ENCODE measurements at regions not wholly inside any gene's neighbourhood (a gene's known extent, or its start where the extent isn't known, plus 50 kb on each side); places are given as distances from the start of the nearest gene placed in this dataset.

- H2AFZ ChIP-seq (ENCODE audit: low read length) = no peak overlapping the region; the same call in 1 of the 2 replicates
- no peaks in the 10 kb centered on the region for H3K79me1 ChIP-seq (ENCODE audit: low read depth, low read length)
- 85% methylated on average over 3 of the region's 3 CpGs; no CpG with 5 or more reads in 1 of the 2 experiments for WGBS, 2 experiments (ENCODE audit: extremely low coverage in 1 of 2, insufficient coverage in 1 of 2, insufficient read length in 1 of 2, insufficient replicate concordance in 2 of 2, low coverage in 1 of 2, low lambda C conversion rate in 2 of 2, missing lambda C conversion rate in 1 of 2)
- FAIRE-seq (no peak), DNase-seq (ENCODE audit: low read depth in 1 of 2, low spot score in 2 of 2) (no peak)
- H3K4me2 ChIP-seq (ENCODE audit: insufficient read depth in 1 of 2, low read depth in 2 of 2, low read length in 2 of 2) = no peak overlapping the region
- H2BK12ac ChIP-seq (ENCODE audit: low read depth, low read length) = no peak overlapping the region
- H4K91ac ChIP-seq (replicated peaks; ENCODE audit: insufficient read length, low read length) = no peak overlapping the region
- H4K8ac ChIP-seq (ENCODE audit: extremely low read depth, insufficient read depth, low read length) = no peak overlapping the region
- ChIA-PET CTCF (ENCODE audit: partially characterized antibody) (interaction anchor here (0.9 kb wide), 1 partner anchor 687 kb away, joined by 3 read pairs; no protein-coding TSS in a partner anchor), POLR2A (ENCODE audit: partially characterized antibody) (no interaction called here)
- no peak for TF ChIP-seq CREB1 (IDR thresholded peaks at IDR 0.05)
- no peak for TF ChIP-seq POU5F1 (IDR thresholded peaks at IDR 0.05; ENCODE audit: low read depth, low read length)
- no peak for TF ChIP-seq CBX5 (IDR thresholded peaks at IDR 0.05; ENCODE audit: low read depth, low read length)
- no peak for TF ChIP-seq NRF1 (IDR thresholded peaks at IDR 0.05; ENCODE audit: low read depth, low read length)
- TF ChIP-seq E2F6 (IDR thresholded peaks at IDR 0.05) = no peak
- TF ChIP-seq SP4 (IDR thresholded peaks at IDR 0.05; ENCODE audit: low read length) = no peak
- TF ChIP-seq SAP30 (IDR thresholded peaks at IDR 0.05; ENCODE audit: insufficient read depth, insufficient replicate concordance, low read length) = no peak
- no peak overlapping the region for H2BK5ac ChIP-seq (ENCODE audit: low read depth, low read length)
- no peaks in the 10 kb centered on the region for H4K20me1 ChIP-seq (replicated peaks in 1 of 2; ENCODE audit: control insufficient read depth in 1 of 2, insufficient read depth in 2 of 2, low read length in 2 of 2)
- H3K4me1 ChIP-seq (replicated peaks in 1 of 4; ENCODE audit: control insufficient read depth in 3 of 4, insufficient read depth in 4 of 4, low read length in 3 of 4) = 0 out of 7 replicates have a peak, but pooled peaks cover 0 to 3% (median 0%) of the 10 kb centered on the region in 4 experiments
- no peak overlapping the region for H3K56ac ChIP-seq (replicated peaks; ENCODE audit: insufficient read length, low read depth, low read length)
- H3K79me2 ChIP-seq (ENCODE audit: control insufficient read depth in 1 of 2, insufficient read depth in 2 of 2, low read length in 2 of 2) = no peaks in the 10 kb centered on the region
- H2BK120ac ChIP-seq (replicated peaks; ENCODE audit: low read depth, low read length) = no peak overlapping the region
- no peak overlapping the region for H4K5ac ChIP-seq (ENCODE audit: insufficient read length, low read depth, low read length)
- no peaks in the 10 kb centered on the region for H3K9me3 ChIP-seq (ENCODE audit: insufficient read depth in 2 of 2, low read depth in 1 of 2, low read length in 1 of 2)
- H3K23me2 ChIP-seq (ENCODE audit: low read depth, low read length) = no peaks in the 10 kb centered on the region
- no peak overlapping the region for H2AK5ac ChIP-seq (ENCODE audit: low read depth, low read length)
- H3K18ac ChIP-seq (ENCODE audit: extremely low read depth, low read length) = no peak overlapping the region
- H3K23ac ChIP-seq (ENCODE audit: insufficient read length) = no peak overlapping the region
- H3K36me3 ChIP-seq (ENCODE audit: control insufficient read depth in 2 of 4, insufficient read depth in 4 of 4, low read length in 3 of 4) = no peaks in the 10 kb centered on the region
- no peak overlapping the region for H3K4ac ChIP-seq (replicated peaks; ENCODE audit: insufficient read length, low read depth, low read length)
- H3K9ac ChIP-seq (replicated peaks in 1 of 4; ENCODE audit: extremely low read depth in 1 of 4, low read depth in 3 of 4, low read length in 3 of 4) = no peak overlapping the region
- no peaks in the 10 kb centered on the region for H3K27me3 ChIP-seq (replicated peaks in 1 of 4; ENCODE audit: control insufficient read depth in 3 of 4, extremely low read depth in 1 of 4, insufficient read depth in 3 of 4, low read length in 3 of 4)
- H3K27ac ChIP-seq (ENCODE audit: low read depth, low read length) = no peak overlapping the region
- H2BK20ac ChIP-seq (ENCODE audit: low read length) = no peak overlapping the region
- no peak overlapping the region for H3K14ac ChIP-seq (ENCODE audit: insufficient read length)
- no peak overlapping the region for H2BK15ac ChIP-seq (ENCODE audit: low read length)
- no peak overlapping the region for H3K4me3 ChIP-seq (ENCODE audit: extremely low read depth in 1 of 4, insufficient read depth in 2 of 4, low read depth in 3 of 4, low read length in 4 of 4)
Observed at GRCh38 chr15:47301481-47301880, 415.8 kb upstream of the SEMA6D start.

Measured in H1 (cell line).